ENCODE measurements at regions not wholly inside any gene's neighbourhood (a gene's known extent, or its start where the extent isn't known, plus 50 kb on each side); places are given as distances from the start of the nearest gene placed in this dataset.
A peak's percentile ranks its signal among the peaks of the same experiment; 100 is the strongest.
"Not testable (repeated sequence)": the region's sequence is repeated elsewhere in the genome, so short reads cannot be mapped to it uniquely, and the experiment has no call there.

DNA sequence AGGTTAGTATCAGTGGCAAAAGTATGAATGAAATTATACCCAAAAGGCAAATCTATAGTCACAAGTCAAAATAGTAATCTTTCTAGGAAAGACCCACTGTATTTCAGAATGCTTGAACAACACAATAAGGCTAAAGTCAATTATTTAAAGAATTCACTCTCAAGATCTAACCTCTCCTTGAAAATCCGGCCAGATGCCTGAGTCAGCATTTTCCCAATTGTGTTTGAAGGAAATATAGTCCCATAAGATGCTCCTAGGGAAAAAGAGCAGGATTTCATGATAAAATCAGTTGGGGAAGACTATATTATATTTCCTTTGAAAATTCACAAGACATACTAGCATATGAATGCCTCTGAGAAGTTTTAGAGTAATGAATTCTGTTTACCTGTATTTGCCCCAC lies 1075.0 kb downstream of the GRM8 start:
- no peak for DNase-seq

GRCh38 chr7:126166645-126167044 lies 1086.1 kb downstream of the GRM8 start:
- DNase-seq: no peak

- no peak for DNase-seq
Measured at GRCh38 chr7:126163647-126164046, 1089.1 kb downstream of the GRM8 start.

GRCh38 chr7:126157391-126157790 lies 1095.3 kb downstream of the GRM8 start:
- no peak for DNase-seq

GRCh38 chr7:126150278-126150958 lies 1102.3 kb downstream of the GRM8 start:
- no peak for DNase-seq

GRCh38 chr7:126140858-126141466 lies 1111.8 kb downstream of the GRM8 start:
- DNase-seq: no peak

DNA sequence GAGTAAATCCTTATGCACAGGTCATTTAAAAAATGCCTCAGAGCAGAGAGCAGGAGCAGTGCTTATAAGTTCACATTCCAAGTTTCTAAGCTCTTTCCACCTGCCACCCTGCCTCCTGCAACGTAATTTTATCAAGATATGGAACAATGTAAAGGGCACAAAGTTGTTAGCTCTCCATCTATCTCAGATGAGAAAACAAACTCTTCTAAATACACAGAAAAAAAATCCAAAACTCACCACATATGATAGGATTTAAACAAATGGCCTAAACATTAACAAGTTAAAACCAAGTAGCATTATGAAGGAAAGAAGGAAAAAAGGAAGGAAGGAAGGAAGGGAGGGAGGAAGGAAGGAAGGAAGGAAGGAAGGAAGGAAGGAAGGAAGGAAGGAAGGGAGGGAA lies 1132.8 kb downstream of the GRM8 start:
- DNase-seq: no peak

DNA sequence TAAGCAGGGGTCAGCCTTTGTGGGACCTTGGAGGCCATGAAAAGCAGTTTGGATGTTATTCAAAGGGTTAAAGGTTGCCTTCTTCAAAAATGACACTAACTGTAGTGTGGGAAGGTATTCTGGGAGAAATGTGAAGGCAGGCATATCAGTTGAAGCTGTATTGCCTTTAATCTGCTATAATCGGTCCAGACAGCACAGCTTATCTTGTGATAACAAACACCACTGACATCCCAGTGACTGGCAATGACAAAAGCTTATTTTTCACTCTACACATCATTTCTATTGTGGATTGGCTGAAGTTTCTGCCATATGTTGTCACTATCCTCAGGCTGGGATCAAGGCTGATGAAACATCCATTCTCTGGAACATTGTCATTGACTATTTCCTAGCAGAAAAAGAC lies 1149.2 kb downstream of the GRM8 start:
- DNase-seq: no peak

- DNase-seq: no peak
Measured at GRCh38 chr7:126083014-126083413, 1153.4 kb upstream of the POT1 start.

DNA sequence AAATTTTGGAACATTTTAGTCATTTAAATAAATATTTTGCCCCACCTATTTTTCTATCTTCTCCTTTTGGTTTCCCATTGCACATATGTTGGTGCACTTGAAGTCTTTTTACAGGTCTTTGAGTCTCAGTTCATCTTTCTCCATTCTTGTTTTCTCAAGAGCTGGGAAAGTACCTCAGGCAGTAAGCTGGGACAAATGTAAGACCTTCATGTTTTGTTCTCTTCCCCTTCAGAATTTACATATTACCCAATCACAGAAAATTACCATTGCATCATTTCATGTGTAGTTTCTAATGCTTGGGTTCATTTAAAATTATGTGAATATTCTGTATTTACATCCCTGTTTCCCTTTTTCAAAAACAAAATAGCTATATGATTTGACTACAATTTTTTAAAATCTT lies 1150.0 kb upstream of the POT1 start:
- no peak for DNase-seq

GRCh38 chr7:126079151-126079550 lies 1149.5 kb upstream of the POT1 start:
- no peak for DNase-seq

- DNase-seq: no peak
Measured at GRCh38 chr7:126065766-126066165, 1136.1 kb upstream of the POT1 start.

DNA sequence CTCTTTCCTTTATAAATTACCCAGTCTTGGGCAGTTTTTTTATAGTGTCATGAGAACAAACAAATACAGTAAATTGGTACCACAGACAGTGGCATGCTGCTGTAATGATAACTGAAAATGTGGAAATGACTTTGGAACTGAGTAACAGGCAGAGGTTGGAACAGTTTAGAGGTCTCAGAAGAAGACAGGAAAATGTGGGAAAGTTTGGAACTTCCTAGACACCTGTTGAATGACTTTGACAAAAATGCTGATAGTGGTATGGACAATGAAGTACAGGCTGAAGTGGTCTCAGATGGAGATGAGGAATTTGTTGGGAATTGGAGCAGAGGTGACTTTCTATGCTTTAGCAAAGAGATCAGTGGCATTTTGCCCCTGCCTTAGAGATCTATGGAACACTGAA lies 1128.4 kb upstream of the POT1 start:
- DNase-seq: no peak

GRCh38 chr7:126056613-126057012 lies 1127.0 kb upstream of the POT1 start:
- DNase-seq: not testable (repeated sequence)

GRCh38 chr7:126052229-126052628 lies 1122.6 kb upstream of the POT1 start:
- DNase-seq: no peak

DNA sequence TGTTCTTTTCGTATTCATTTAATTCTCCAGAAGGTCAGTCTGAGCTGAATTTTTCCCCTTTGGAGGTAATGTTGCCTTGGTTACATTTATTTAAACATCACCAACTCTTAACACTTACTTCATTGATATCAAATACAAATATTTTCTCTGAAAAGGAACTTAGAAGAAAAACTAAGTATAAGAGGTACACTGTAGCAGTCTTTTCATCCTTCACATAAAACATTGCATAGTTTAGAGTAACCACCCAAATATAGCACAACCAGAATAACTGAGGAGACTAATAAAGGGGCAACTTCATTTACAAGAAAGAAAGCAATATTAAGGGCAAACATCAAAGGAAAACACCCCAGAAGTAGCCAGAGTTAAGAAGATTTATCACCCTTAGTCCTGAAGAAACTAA lies 1115.0 kb upstream of the POT1 start:
- no peak for DNase-seq

DNA sequence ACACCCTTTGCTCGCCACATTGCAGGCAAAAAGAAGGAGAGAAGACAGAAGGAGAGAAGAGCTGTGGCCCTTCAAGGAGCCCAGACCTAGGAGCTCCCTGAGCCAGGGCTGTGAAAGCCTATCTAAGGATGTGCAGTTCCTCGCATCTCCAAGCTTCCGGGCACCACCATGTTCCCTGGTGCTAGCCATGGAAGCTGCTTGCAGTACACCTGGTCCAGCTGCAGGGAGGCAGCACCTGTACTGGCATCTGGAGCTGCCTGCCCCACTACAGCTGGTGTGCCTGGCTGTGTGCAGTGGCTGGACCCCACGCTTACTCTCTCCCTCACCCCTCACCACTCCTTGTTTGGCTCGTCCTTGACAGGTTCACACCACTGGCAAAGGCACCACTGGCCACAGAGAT lies 1111.8 kb upstream of the POT1 start:
- DNase-seq: no peak

DNA sequence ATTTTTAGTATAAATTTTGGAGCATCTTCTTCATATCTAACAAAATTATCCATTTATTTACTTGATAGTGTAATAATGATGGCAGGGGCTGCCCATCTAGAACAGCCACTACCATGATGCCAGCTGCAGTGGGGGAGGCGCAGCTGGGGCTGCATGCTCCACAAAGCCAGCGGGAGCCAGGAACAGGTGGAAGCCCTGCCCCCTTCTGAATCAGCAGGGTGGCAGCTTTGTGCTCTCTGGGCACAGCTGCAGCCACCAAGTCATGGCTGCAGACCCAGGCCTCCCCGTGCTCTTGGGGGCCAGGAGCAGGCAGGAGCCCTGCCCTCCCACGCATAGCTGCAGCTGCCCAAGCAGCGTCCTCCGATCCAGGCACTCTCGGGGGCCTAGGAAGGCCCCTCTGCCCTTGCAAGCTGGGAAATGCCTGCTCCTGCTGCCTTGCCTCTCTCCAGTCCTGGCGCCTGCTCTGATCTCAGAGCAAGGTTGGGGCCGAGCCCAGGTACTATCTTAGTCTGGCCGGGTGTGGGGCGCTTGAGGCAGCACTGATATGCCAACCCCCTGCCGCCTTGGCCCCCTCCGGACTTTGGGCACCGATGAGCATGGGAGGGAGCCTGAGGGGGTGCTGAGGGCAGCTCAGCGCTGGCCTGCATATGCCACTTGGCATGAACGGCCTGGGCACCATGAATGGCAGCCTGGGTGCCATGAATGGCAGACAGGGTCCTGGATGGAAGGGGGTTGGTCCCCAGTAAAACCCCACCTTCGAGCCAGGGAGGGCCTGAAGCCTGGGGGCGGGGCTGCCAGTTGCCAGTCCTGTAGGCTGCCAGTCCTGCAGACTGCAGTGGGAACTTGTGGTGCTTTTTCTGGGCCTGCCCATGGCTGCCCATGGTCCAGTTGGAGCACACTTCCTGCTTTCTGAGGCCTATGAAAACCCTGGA lies 1110.8 kb upstream of the POT1 start:
- peak; percentile 15 for DNase-seq

DNA sequence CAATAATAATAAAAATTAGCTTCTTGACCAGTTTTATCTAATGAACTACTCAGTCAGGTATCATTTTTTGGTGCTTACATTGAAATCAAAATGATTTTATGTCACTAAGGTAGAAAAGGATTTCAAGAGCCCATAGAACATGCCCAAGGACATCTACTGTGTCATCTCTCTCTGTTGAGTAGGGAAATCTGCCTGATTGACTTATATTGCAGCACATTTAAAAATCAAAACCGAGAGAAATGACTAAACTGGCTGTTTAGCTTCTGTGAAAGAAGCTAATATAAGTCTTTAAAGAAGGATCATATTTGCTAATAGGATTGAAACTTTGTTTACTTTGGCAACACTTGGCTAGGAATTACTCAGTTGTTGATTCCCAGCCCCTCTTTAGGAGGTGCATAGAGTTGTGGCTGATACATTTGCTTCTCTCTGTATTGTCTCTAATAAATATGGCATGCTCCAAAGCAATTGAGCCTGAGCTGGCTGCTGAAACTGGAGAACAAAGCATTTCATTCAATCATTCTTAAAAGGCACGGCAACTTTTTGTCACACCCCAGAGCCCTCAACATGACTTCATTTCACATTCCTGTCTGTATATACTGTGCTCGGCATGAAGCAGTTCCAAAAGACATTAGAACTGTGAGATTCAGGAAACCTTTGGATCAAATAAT lies 1096.9 kb upstream of the POT1 start:
- no peak for DNase-seq

DNA sequence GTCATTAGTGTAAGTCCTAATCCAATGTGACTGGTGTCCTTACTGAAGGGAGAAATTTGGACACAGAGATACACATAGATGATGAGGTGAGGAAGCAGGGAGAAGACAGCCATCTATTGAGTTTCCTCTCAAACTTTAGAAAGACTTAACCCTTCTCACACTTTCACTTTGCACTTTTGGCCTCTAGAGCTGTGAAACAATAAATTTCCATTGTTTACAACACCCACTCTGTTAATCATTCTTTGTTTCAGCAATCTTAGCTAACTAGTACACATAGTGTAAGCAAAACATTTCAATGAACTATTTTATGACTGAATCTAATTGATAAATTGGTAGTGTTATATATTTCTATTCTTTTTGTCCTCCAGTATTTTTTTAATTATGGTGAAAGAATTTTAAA lies 1092.8 kb upstream of the POT1 start:
- DNase-seq: no peak

DNA sequence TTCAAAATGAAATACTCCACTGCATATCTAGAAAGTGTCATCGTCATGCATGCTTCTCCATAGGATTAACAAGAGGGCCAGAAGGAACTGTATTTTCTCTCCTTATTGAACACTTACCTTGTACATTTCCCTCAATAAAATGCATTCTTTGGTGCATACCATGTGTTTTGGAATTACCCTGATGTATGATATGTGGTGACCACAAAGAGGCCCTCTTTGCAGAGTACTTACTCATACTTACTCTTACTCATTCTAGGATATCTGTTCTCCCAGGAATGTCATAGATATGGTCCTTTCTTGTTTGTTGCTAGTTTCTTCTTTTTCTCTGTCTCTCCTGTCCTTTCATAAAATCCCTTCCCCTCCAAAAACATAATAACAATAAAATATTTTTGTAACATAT lies 1087.1 kb upstream of the POT1 start:
- no peak for DNase-seq

GRCh38 chr7:126005064-126005463 lies 1075.4 kb upstream of the POT1 start:
- no peak for DNase-seq

GRCh38 chr7:126001349-126001748 lies 1071.7 kb upstream of the POT1 start:
- DNase-seq: no peak
